GM12891 (cell line): ENCODE measurements at regions not wholly inside any gene's neighbourhood (a gene's known extent, or its start where the extent isn't known, plus 50 kb on each side); places are given as distances from the start of the nearest gene placed in this dataset.

Experiments
- POLR2A ChIP-seq: IDR thresholded peaks from 2 replicates; pipeline ENCODE4 v1.6.1; 2011; ENCODE audit warnings: low read depth, low read length, control low read depth
- POLR2AphosphoS5 ChIP-seq: IDR thresholded peaks from 2 replicates; pipeline ENCODE4 v1.6.1; 2011; ENCODE audit warnings: low read depth, low read length, control low read depth
- TAF1 ChIP-seq: IDR thresholded peaks from 2 replicates; pipeline ENCODE4 v1.6.1; 2011; ENCODE audit warnings: low read depth, low read length, control low read depth

- TF ChIP-seq POLR2AphosphoS5 (0 out of 2 replicates have a peak, but pooled peaks have one; percentile 44), POLR2A (no peak; the same call in 1 of the 2 replicates), TAF1 (no peak)
Observed at GRCh38 chr4:38310446-38311043, 350.3 kb downstream of the PTTG2 start.
